Loucy (cell line): ENCODE measurements at regions not wholly inside any gene's neighbourhood (a gene's known extent, or its start where the extent isn't known, plus 50 kb on each side); places are given as distances from the start of the nearest gene placed in this dataset.

Experiments
- H2AFZ ChIP-seq: fragments of 200-600 bp; sonication (generic); 2 replicates; pipeline ENCODE4 v1.6.0; 2016; ENCODE audit warnings: antibody characterized with exemption, mild to moderate bottlenecking, low read length, moderate library complexity
- H3F3A ChIP-seq: fragments of 200-600 bp; 2 replicates; pipeline ENCODE4 v1.6.0; 2016; ENCODE audit warnings: antibody characterized with exemption, low read depth, mild to moderate bottlenecking
- H3K27me3 ChIP-seq: fragments of 200-600 bp; sonication (generic); 2 replicates; pipeline ENCODE4 v1.6.1; 2014; ENCODE audit warnings: low read length, mild to moderate bottlenecking; ENCODE audit not compliant: insufficient read depth, poor library complexity, severe bottlenecking
- H3K36me3 ChIP-seq: fragments of 200-600 bp; sonication (generic); 2 replicates; pipeline ENCODE4 v1.6.1; 2016; ENCODE audit warnings: low read length; ENCODE audit not compliant: insufficient read depth
- H3K4me1 ChIP-seq: fragments of 200-600 bp; sonication (generic); 2 replicates; pipeline ENCODE4 v1.5.1; 2014; ENCODE audit warnings: low read length, mild to moderate bottlenecking; ENCODE audit not compliant: insufficient read depth, poor library complexity, severe bottlenecking
- H3K4me2 ChIP-seq: fragments of 200-600 bp; sonication (generic); 2 replicates; pipeline ENCODE4 v1.6.0; 2014; ENCODE audit warnings: antibody characterized with exemption, low read length, low read depth, mild to moderate bottlenecking; ENCODE audit not compliant: poor library complexity, severe bottlenecking
- H3K4me3 ChIP-seq: fragments of 200-600 bp; sonication (generic); 2 replicates; pipeline ENCODE4 v1.5.1; 2014; ENCODE audit warnings: low read length, mild to moderate bottlenecking, mixed read lengths; ENCODE audit not compliant: poor library complexity, severe bottlenecking
- H3K79me2 ChIP-seq: fragments of 200-600 bp; sonication (generic); 2 replicates; pipeline ENCODE4 v1.6.1; 2014; ENCODE audit warnings: low read length; ENCODE audit not compliant: insufficient read depth
- H3K9ac ChIP-seq: fragments of 200-600 bp; sonication (generic); 2 replicates; pipeline ENCODE4 v1.6.0; 2014; ENCODE audit warnings: mild to moderate bottlenecking, low read depth, low read length, moderate library complexity; ENCODE audit not compliant: poor library complexity, severe bottlenecking
- H3K9me2 ChIP-seq: fragments of 200-600 bp; sonication (generic); replicated peaks from 2 replicates; pipeline ENCODE4 v1.6.1; 2016; ENCODE audit warnings: low read depth, low read length, mixed read lengths
- H3K9me3 ChIP-seq: fragments of 200-600 bp; sonication (generic); 2 replicates; pipeline ENCODE4 v1.6.1; 2014; ENCODE audit warnings: mild to moderate bottlenecking, antibody characterized with exemption, low read length, low read depth; ENCODE audit not compliant: insufficient read depth
- H4K20me1 ChIP-seq: fragments of 200-600 bp; sonication (generic); 2 replicates; pipeline ENCODE4 v1.6.0; 2014; ENCODE audit warnings: antibody characterized with exemption, low read length, mild to moderate bottlenecking; ENCODE audit not compliant: insufficient read depth, poor library complexity, severe bottlenecking
- CTCF ChIP-seq: fragments of 200-600 bp; sonication (generic); conservative IDR thresholded peaks from 2 replicates; pipeline ENCODE4 v1.5.1; 2014; ENCODE audit warnings: mild to moderate bottlenecking, antibody characterized with exemption, low read length
- EZH2phosphoT487 ChIP-seq: fragments of 200-600 bp; IDR thresholded peaks from 2 replicates; pipeline ENCODE4 v1.6.1; 2018; ENCODE audit warnings: antibody characterized with exemption, mild to moderate bottlenecking, moderate library complexity, borderline replicate concordance

- Histone ChIP-seq H3K79me2 (no peaks in the 10 kb centered on the region), H4K20me1 (no peaks in the 10 kb centered on the region), H3F3A (no peaks in the 10 kb centered on the region), H3K9ac (no peak overlapping the region), H3K4me3 (no peak overlapping the region), H3K9me2 (no peaks in the 10 kb centered on the region), H3K27me3 (no peaks in the 10 kb centered on the region), H3K36me3 (no peaks in the 10 kb centered on the region), H3K9me3 (no peaks in the 10 kb centered on the region), H3K4me2 (no peak overlapping the region), H2AFZ (no peak overlapping the region), H3K4me1 (no peaks in the 10 kb centered on the region)
- TF ChIP-seq EZH2phosphoT487 (no peak), CTCF (no peak)
Observed at GRCh38 chr10:62745581-62745980, 58.9 kb upstream of the ADO start.

- no peak overlapping the region for H3K4me3 ChIP-seq
- H3K4me2 ChIP-seq, result no peak overlapping the region
- H3K9ac ChIP-seq, result no peak overlapping the region
- H3K9me3 ChIP-seq, result no peaks in the 10 kb centered on the region
- no peaks in the 10 kb centered on the region for H3K9me2 ChIP-seq
- H2AFZ ChIP-seq, result no peak overlapping the region
- H3F3A ChIP-seq, result no peaks in the 10 kb centered on the region
- no peaks in the 10 kb centered on the region for H3K79me2 ChIP-seq
- TF ChIP-seq CTCF (no peak), EZH2phosphoT487 (no peak)
- H3K27me3 ChIP-seq, result no peaks in the 10 kb centered on the region
- H3K36me3 ChIP-seq, result no peaks in the 10 kb centered on the region
- H3K4me1 ChIP-seq, result no peaks in the 10 kb centered on the region
- no peaks in the 10 kb centered on the region for H4K20me1 ChIP-seq
Observed at GRCh38 chr10:62746951-62747729, 57.4 kb upstream of the ADO start.

- no peaks in the 10 kb centered on the region for H3K27me3 ChIP-seq
- no peaks in the 10 kb centered on the region for H3F3A ChIP-seq
- TF ChIP-seq EZH2phosphoT487 (no peak), CTCF (peak; percentile 11; the same call in 1 of the 2 replicates)
- no peaks in the 10 kb centered on the region for H3K79me2 ChIP-seq
- no peaks in the 10 kb centered on the region for H3K9me2 ChIP-seq
- no peak overlapping the region for H3K4me2 ChIP-seq
- H4K20me1 ChIP-seq, result no peaks in the 10 kb centered on the region
- H3K4me3 ChIP-seq, result no peak overlapping the region
- H3K9ac ChIP-seq, result no peak overlapping the region
- H3K4me1 ChIP-seq, result no peaks in the 10 kb centered on the region
- H3K9me3 ChIP-seq, result no peaks in the 10 kb centered on the region
- no peak overlapping the region for H2AFZ ChIP-seq
- H3K36me3 ChIP-seq, result no peaks in the 10 kb centered on the region
Observed at GRCh38 chr10:62748386-62748785, 56.1 kb upstream of the ADO start.
